Urothelium cell line (cell line): ENCODE measurements at regions not wholly inside any gene's neighbourhood (a gene's known extent, or its start where the extent isn't known, plus 50 kb on each side); places are given as distances from the start of the nearest gene placed in this dataset.

Experiments
- DNase-seq: peaks from one replicate; pipeline ENCODE4 v3.0.0; 2011; ENCODE audit warnings: low spot score, mixed read lengths
- FAIRE-seq: peaks from 2 replicates; lab custom pipeline; 2011; peaks lifted over from hg19 to GRCh38; lab: Jason Lieb, UNC

DNA sequence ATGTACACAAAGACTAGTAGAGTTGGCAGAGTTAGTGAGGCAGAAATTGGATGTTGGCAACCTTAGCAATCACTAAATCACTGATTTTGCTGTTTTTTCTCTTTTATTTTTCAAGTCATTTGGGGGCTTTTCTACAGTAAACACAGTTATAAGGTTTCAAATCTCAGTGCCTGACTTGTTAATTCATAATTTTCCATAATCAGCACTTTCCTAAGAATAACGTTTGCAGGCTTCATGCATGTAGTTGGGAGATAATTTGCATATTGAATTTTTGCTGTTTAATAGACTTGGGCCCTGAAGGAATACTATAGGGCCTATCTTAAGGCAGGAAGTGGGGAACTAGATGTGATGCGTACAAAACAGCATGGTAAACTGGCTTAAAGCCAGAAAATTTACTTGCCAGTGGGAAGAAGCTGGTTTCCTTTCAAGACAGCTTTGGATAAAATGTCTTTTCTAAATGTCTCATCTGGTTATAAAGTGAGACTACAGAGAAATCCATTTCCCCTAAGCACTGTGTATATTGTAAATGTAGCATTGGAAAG is 127.2 kb upstream of the SMIM21 start:
- DNase-seq (no peak), FAIRE-seq (no peak)

DNA sequence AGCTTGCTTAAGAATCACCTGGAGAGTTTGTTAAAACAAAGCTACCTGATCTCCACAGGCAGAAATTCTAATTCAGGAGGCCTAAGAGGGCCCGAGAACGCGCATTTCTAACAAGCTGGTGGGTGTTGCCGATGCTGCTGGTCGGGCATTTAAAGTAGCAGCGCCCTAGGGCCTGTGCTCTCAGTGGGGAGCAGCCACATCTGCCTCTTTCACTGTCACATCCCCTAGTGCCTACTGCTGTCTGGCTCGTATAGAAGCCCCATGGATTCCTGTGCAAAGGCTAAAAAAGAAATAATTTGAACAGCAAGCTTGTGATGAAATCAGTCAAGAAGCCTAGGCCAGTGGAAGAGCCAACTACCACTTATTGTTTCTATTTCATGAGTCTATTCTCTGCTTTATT is 126.7 kb upstream of the SMIM21 start:
- FAIRE-seq: no peak
- no peak for DNase-seq

DNA sequence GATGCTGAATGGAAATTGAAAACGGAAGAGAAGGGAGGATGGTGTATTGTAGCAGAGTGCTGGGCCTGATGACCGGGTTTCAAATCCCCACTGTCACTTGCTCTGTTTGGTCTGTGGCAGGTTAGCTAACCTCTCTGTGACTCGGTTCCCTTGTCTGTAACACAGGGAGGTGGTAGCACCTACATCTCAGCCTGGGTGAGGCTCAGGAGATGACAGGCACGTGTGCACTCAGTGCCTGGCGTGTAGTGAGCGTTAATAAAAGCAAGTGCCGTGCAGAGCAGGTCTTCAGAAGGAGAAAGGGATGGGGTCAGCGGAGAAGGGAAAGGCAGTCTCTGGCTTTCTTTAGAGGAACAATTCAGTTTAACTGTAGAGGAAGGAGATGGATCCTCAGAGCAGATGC is 125.5 kb upstream of the SMIM21 start:
- DNase-seq: no peak
- no peak for FAIRE-seq

DNA sequence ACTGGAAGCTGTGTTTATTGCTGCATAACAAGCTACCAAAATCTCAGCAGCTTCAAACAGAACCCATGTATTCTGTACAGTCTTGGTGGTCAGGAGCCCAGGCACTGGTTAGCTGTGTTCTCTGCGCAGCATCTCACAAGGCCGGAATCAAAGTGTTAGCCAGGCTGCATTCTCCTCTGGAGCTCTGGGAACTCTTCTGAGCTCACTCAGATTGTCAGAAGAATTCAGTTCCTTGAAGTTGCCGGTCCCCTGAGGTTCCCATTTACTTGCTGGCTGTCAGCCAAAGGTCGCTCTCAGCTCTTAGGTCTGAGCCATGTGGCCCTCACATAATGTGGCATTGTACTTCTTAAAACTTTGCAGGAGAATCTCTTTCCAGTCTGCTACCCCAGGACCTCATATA is 123.6 kb upstream of the SMIM21 start:
- no peak for FAIRE-seq
- DNase-seq: no peak

DNA sequence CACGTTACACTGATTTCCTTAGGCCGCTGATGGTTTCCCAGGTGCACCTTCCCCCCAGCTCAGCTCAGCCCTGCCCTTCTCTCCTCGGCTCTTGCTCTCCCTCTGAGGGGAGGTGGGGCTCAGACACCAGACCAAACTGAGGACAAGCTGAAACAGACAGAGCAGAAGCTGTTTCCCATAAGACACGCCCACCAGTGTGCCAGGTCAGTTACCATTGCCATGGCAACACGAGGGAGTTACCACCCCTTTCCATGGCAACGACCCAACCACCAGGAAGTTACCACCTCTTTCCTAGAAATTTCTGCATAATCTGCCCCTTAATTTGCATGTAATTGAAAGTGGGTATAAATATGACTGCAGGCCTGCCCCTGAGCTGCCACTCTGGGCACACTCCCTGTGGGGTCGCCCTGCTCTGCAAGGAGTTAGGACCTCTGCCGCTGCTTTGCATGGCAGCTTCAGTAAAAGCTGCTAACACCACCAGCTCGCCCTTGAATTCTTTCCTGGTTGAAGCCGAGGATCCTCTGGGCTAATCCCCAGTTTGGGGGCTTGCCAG is 120.9 kb upstream of the SMIM21 start:
- DNase-seq: no peak
- no peak for FAIRE-seq

DNA sequence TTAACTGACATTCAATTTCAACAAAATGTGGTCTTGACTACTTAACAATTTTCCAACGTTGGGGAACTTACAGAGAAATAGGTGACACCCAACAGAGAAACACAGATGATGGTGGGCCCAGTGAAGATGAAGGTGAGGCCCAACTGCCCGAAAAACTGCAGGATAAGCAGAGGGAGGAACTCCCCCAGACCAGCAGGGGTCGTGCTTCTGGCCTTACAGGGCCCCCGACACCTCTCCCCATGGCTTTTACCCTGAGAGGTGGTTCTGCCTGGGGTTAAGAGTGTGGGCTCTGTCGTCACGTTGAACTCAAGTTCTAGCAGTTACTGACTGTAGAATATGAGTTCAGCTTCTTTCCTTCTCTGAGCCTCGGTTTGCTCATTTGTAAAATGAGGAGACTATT is 119.5 kb upstream of the SMIM21 start:
- DNase-seq: no peak
- no peak for FAIRE-seq

DNA sequence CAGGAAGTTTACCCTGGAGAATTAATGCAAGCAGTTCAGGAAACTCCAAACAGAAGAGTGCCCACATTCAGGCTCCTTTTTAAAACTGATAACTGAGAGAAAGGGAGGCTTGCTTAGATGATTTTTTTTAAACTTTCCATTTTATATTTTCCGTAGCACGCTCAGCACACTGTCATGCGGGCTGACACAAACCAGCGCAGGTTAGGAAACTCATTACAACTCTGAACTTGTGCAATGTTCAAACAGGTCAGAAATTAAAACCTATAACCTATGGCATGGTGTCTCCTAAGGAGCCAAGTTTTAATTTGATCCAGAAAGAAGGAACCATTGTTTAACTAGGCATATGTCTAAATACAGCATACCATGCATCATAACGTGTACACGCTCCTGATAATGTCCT is 117.7 kb upstream of the SMIM21 start:
- FAIRE-seq: no peak

DNA sequence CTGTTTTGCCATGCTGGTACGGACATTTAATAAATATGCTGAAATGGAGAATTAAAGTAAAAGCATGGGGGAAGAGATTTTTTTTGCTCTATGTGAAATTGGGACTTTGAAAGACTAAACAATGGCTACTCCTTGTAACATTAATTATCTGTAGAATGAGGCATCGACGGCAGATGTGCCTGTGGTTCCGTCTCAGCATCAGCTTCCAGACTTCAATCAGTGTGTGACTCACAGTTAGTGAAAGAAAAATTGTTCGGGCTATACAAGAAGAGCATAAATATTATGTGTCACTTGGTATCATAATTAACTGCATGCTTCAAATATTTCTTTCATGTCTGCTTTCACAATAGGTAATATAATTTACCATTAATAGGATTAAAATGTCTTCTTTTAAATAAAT is 117.0 kb upstream of the SMIM21 start:
- DNase-seq (peak; percentile 41), FAIRE-seq (no peak)

More for the DNA sequence above, 117.7 kb upstream of the SMIM21 start:
- no peak for DNase-seq

DNA sequence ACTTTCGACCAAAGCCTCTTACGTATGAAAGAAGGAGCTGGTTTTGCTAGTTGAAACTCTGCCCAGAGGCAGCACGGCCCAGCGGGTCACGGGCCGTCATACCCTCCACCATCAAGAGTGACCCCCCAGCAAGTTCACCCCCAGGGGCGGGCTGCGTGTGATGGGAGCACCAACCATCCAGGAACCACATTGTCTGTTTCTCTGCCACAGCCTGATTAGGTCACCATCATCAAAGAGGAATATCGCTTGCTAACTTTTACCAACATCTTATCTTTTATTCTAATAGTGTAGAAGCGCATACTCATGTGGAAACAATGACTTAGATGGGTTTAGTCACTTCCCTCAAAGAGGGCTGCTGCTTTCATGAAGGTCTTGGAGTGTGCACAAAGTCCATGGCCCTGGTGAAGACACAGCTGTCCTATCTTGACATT is 116.6 kb upstream of the SMIM21 start:
- DNase-seq (peak; percentile 17), FAIRE-seq (no peak)

DNA sequence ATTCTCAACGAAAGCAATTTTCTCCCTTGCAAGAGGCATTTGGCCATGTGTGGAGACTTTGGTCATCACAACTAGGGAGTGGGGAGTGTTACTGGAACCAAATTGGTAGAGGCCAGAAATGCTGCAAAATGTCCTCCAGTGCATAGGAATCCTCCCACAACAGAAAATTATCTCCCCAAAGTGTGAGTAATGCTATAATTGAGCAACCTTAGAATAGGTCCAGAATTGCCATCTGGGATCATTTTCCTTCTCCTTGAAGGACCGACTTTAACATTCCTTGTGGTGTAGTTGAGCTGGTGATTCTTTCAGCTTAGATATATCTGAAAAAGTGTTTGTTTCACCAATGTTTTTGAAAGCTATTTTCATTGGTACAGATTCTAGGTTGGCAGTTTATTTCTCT is 111.2 kb upstream of the SMIM21 start:
- DNase-seq: no peak
- no peak for FAIRE-seq

DNA sequence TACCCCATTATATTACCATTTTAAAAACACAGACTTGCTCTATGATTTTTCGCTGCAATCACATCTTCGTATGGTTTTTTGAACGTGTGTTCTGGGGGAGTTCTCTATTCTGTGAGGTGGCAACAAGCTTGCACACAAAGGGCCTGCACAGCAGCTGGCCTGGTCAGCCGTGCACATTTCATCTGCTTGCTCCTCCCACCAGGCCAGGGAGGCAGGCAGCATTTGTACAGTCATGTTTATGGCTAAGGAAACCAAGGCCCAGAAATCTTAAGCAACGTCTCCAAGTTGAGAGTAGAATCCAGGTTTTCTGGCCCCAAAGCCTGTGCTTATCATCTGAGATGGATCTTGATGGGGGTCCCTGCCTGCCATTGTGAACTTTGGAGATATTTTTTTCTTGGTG is 106.4 kb upstream of the SMIM21 start:
- no peak for FAIRE-seq

DNA sequence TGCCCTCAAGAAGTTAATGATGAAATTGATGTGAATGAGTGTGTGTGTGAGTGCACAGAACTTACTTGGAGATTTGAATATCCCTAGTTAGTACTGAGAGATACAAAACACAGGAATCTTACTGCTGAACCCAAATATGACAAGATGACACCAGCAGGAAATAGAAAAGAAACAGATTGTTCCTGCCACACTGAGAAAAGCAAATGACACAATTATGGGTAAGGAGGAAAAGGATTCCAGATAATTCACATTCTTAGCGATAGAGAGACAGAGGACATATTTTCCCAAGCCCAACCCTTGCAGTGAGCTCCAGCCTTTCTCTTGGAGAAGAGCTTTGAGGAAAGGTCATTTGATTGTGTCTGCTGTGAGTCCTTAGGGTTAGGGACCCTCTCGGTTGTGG is 105.7 kb upstream of the SMIM21 start:
- no peak for FAIRE-seq
- DNase-seq: no peak

More for the DNA sequence above, 106.4 kb upstream of the SMIM21 start:
- DNase-seq: no peak

DNA sequence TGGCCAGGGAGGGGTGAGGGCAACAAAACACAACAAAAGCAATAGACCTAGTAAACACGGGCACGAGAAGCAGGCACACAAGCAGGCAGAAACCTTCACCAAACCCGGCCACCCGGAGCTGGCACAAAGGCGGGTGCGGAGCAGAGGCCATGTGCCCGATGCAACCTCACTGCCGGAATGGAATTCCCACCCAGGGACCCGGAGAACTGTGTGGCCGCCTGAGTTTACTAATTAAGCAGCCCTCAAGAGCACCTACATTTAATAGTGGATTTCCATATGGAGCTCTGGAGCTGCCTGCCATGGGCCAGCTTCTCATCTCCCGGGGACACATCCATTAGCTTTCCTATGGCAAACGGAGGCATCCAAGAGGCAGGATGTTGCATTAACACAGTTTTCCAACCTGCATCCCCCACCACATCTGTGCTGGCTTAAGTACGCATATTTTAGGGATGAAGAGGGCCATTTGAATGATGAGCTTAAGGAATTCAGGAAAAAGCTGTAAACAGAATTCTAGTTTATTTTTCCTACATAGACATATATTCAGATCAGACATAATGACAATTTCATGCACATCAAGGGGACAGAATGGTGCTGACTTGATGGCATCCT is 104.5 kb upstream of the SMIM21 start:
- no peak for DNase-seq
- FAIRE-seq: no peak

DNA sequence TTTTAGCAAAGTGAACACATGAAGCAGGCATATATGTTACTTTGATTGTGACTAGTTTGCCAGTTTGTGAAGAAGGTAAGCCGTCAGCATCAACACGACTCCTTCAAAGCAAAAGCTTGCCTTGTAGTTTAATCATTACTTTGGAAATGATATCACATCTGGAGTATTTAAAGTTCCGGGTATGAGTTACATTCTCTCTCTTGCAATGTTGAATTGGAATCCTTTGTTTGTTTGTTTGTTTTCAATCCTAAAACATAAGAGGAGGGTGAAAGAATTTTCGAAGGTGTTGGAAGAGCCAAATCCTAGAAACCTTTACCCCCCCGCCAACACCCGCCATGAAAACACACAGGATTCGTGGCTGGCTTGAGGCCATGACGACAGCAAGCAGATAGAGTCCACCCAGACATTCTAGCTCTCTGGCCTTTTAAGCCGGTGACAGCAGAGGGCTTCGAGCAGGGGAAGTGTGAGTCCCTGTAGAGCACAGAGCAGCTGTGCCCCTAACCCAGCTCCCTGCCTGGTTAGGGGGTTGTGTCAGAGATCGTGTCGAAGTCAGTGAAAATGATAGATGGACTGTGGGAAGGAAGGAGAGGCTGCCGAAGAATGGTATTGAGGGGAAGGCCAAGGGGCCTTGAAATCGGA is 103.8 kb upstream of the SMIM21 start:
- FAIRE-seq: no peak
- DNase-seq: no peak

DNA sequence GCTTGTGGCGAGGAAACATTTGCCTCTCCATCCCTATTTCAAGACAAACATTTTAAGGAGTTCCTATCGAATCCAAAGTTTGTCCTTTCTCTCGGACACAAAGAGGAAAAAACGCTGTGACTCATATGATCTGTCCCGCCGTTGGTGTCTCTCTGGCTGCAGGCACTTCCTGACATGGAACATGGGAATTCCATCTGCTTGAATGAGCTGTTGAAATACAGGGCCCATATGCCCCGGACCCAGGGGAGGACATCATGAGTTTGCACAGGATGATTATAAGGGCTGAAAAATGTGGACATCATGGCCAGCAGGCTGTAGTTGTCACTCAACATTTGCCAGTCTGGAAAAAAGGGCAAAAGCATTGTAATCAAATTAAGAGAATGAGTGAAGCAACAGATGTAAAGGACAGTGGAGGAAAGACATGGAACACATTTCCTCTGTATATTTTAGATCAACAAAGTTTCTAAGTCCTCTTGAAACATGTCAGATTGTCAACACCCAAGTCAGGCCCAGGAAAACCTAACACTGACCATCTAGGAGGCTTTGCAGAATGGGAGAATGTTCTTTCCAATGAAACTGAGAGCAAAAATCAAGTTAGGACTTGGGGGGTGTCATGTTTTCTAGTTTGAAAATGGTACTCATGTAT is 103.2 kb upstream of the SMIM21 start:
- DNase-seq: no peak
- no peak for FAIRE-seq

DNA sequence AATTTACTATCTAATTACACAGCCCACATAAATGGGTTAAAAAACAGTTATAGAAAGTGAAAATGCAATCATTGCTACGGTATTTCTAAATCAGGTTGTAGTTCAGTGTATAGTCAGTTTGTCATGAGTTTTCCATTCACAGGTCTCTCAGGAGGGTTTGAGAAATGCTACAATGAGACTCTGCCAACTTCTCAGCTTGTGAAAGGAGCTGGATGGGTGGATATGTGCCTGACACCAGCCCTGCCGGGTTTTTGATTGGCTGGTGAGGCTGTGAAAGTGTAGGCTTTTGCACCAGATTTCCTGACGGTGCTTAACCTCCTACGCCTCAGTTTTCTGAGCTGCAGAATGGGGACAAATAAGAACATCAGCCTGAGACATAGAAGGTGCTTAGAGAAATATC is 102.6 kb upstream of the SMIM21 start:
- FAIRE-seq (no peak), DNase-seq (no peak)

DNA sequence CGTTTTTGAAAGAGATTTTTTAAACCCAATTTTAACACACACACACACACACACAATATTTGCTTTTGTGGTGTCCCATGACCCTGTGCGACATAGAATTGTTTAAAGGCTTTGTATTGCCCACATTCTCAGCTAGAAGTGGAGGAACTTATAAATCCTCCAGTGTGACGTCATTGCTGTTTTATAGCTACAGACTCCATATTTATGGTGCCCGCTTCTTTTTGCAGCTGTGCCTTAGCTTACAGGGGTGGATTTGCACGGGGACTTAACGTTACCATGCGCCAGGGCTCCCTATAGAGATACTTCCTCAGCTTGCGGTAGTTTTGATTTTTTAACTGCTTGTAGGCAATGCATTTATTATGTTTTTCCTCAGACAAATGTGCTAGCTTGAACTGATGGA is 101.9 kb upstream of the SMIM21 start:
- FAIRE-seq (no peak), DNase-seq (no peak)

DNA sequence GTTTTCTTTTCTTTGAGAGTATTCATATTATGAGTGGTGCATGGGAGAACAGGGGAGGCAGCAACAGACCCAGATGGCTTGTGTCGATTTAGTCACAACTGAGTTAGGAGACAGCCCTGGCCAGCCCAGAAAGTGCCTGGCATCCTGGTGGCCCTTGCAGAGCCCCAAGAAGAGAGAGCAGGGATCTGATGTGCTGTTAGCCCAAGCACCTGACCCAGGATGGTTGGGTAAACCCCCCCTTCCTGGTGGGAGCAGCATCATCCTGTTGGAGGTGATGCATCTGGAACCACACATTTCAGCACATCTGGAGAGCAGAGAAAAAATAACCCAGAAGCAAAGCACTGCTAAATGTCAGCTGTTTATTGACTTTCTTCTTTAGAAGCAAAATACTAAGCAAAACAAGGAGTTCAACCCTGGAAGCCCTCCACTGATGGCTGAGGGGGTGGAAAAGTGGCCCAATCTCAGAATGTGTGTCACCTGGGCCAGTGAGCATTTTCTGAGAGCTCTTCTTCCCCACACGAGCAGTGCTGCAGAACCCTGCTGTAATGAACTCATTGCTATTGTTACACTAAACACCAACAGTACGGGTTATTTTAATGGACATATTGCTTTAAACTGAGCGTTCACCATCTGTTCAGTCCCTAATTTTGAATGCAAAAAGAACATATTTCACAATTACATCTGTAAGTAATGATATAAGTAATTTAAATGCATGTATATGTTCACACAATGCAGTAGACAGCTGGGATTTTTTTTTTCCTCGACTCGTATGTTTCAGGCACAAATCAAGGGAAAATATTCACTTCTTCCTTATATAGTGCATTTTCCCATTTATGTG is 100.6 kb upstream of the SMIM21 start:
- DNase-seq: no peak
- FAIRE-seq: no peak

DNA sequence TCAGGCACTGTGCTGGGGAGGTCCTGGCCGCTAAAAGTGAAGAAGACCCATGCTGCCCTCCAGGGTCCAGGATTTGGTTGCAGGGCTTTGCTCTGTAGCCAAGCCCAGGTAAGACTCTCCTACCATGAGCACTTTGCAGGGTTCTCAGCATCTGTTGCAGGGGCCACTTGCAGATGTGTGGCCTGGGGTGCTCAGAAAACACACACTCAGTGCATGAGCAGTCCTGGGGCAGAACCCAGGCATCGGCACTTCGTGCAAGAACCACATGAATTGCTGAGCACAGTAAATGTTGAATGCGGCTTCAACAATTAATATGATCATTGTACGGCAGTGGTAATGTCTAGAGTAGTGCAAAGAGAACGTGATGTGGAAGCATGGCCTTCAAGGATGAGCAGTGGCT is 98.5 kb upstream of the SMIM21 start:
- no peak for FAIRE-seq
- no peak for DNase-seq

DNA sequence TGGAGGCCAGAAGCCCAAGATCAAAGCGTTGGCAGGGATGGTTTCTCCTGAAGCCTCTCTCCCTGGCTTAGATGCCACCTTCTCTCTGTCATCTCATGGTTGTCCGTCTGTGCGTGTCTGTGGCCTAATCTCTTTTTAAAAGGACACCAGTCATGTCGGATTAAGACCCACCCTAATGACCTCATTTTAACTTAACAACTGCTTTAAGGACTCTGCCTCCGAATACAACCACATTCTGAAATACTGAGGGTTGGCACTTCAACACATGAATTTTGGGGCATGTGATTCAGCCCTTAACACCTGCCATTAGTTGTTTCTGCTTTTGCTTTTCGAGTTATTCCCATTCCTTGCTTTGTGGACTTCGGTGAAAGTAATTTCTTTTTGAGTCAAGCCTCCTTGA is 97.8 kb upstream of the SMIM21 start:
- DNase-seq (no peak), FAIRE-seq (no peak)

DNA sequence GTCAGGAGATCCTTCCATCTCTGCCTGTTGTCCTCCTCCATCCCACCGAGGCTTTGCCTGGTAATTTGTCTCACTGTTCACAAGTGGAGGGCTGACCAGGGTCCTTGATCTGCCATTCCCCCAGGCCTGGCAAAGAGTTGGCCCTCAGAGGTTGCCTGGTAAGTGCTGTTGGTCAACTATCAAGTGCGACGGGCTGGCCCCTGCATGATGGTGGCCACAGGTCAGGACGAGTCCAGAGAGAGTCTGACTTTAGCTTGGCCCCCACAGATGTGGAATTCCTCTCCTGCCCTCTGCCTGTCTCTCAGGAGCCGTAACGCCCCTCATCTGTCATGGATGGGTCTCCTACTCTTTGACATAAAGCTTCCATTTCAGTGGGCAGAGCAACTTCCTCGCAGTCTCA is 97.3 kb upstream of the SMIM21 start:
- FAIRE-seq: no peak
- DNase-seq: no peak
